ENCODE measurements at regions not wholly inside any gene's neighbourhood (a gene's known extent, or its start where the extent isn't known, plus 50 kb on each side); places are given as distances from the start of the nearest gene placed in this dataset.

DNA sequence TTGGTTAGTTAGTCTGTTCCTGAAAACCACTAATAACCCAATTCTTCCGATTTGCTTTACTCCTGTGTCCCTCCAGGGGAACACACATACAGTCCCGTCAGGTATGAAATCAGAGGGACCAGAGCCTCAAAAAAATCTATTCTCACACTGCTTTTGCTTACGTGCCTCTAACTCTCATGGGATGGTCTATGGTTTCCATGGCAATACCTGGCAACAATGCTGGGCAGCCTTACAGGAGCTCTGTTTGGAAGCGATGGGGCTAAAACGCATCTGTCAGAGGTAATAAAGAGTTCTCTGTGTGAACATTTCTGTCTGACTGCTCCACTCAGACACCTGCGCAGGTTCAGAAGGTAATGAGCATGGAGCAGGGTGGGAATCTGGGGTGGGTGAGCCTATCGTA, 376.2 kb downstream of the GXYLT1 start:
- DNase-seq (ENCODE audit: low read depth in 2 of 2), result no peak

GRCh38 chr12:41762691-41763090, 382.0 kb downstream of the GXYLT1 start:
- no peak for DNase-seq (ENCODE audit: low read depth in 2 of 2)

DNA sequence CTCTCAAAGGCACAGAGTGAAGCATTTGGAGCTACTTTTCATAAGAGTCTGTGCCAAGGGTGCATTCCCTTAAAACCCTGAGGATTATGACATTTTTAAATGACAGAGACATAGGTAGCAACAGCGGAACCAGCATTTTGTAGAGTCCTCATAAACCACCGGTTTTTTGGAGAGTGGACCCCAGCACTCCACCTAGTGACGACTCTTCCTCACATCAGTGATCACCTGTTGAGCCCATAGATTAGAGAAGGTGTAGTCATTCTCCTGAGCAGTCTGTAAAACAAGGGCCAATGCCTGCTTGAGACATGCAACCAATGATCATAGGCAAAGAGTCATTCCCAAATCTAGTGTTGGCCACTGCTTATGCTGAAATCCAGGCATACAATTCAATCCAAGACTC, 399.1 kb downstream of the GXYLT1 start:
- DNase-seq (ENCODE audit: low read depth in 2 of 2), result no peak

- no peak for DNase-seq (ENCODE audit: low read depth in 2 of 2)
These were observed 400.8 kb downstream of the GXYLT1 start for GRCh38 chr12:41743835-41744234.

GRCh38 chr12:41739066-41739465, 405.6 kb downstream of the GXYLT1 start:
- no peak for DNase-seq (ENCODE audit: low read depth in 2 of 2)

DNA sequence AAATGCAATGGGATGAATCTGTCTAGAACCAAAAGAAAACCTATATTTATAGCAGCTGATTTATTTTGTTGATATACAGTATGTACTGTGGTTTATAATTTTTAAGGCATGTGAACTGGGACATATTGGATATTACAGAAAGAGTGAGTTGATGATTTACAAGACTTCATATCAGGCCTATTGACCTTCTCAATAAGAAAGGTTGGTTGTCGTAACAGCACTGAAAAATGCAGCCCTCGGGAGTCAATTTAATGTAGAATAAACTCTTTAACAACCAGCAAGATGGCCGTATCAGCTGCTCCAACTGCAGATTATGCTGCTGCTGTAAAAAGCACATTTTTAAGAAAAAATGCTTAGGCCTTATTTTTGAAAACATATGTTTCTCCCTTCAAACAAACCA, 407.3 kb downstream of the GXYLT1 start:
- no peak for DNase-seq (ENCODE audit: low read depth in 2 of 2)

- no peak for DNase-seq (ENCODE audit: low read depth in 2 of 2)
These were observed 408.2 kb downstream of the GXYLT1 start for GRCh38 chr12:41736436-41736835.

DNA sequence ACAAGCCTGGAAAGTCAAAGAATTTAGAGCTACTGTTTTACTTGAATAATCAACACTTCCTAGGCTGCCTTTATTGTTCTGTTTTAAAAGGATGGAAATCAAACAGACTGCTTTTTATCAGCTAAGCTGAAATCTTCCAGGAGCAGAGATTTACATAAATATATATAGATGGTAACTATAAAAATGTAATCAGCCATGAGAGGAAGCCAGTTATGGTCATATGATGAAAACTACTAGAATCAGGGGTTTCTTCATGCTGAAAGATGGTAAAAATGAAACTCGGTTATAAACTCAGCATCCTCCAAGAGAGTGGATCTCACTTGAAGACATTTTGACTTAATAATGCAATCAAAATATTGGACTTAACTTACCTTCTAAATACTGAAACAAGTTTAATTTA, 413.0 kb downstream of the GXYLT1 start:
- no peak for DNase-seq (ENCODE audit: low read depth in 2 of 2)

- DNase-seq (ENCODE audit: low read depth in 2 of 2), result no peak
These were observed 413.6 kb downstream of the GXYLT1 start for GRCh38 chr12:41731061-41731460.

- no peak for DNase-seq (ENCODE audit: low read depth in 2 of 2)
These were observed 420.5 kb downstream of the GXYLT1 start for GRCh38 chr12:41724216-41724615.

DNA sequence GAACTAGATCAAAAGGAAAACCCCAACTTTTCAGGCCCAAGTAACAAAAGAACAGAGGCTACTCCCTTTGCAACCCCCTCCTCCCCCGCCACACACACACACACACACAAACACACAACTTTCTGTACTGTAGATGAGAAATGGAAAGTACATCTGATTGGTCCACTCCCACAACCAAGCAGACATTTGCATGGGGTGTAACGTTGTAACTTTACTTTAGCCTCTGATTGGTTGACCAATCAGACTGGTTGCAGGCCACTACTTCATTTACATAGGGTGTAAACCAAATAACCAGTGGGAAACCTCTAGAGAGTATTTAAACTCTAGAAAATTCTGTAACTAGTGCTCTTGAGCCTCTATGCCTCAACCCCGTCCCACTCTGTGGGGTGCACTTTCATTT, 425.5 kb downstream of the GXYLT1 start:
- DNase-seq (ENCODE audit: low read depth in 2 of 2), result no peak

DNA sequence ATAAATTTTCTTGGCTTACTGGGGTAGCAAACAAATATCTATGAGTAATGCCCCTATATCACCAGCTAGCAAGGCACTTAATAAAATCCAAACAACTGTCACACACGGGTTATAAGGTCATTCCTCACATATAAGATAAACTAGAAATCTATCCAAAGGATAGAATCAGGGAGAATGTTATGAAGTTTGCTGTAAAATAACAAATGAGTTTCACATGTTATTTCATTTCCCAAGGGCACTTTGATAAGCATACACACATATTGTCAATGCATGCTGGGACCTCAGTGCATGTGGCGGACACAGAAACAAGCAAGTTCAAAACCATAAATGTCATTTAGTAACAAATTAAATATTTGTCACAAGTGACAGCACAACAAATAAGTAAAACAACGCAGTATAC, 429.4 kb downstream of the GXYLT1 start:
- no peak for DNase-seq (ENCODE audit: low read depth in 2 of 2)

- DNase-seq (ENCODE audit: low read depth in 2 of 2), result no peak
These were observed 435.0 kb downstream of the GXYLT1 start for GRCh38 chr12:41709463-41710285.

DNA sequence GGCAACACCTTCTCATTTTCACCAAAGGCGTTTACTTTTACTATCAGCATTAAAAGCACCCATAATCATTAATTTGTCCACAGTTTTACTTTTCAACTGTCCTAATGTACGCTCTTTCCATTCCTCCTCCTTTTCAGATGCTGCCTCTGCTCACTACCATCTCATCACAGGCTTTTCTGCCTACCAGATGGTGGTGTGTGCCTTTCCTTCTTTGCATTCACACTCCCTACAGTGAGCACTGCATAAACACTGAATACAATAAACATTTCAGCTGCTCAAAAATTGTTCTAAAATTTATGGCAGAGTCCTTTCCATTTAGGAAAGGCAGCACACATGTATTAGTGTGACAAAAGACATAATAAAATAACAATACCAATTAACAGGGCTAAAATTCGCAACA, 435.7 kb downstream of the GXYLT1 start:
- DNase-seq (ENCODE audit: low read depth in 2 of 2), result no peak

DNA sequence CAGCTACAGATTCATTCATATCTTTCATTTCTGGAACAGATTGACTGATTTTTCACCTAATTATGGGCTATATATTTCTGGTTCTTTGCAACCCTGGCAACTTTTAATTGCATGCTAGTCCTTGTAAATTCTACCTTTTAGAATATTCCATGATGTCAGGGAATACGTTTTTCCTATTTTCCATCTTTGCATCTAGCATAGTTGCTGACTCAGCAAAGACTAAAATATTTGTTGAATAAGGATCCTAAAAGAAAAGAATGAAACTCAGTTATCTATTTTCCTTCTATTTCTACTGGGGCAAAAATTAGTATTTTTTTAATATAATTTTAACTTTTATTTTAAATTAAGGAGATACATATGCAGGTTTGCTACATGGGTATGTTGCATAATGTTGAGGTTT, 438.3 kb downstream of the GXYLT1 start:
- no peak for DNase-seq (ENCODE audit: low read depth in 2 of 2)

DNA sequence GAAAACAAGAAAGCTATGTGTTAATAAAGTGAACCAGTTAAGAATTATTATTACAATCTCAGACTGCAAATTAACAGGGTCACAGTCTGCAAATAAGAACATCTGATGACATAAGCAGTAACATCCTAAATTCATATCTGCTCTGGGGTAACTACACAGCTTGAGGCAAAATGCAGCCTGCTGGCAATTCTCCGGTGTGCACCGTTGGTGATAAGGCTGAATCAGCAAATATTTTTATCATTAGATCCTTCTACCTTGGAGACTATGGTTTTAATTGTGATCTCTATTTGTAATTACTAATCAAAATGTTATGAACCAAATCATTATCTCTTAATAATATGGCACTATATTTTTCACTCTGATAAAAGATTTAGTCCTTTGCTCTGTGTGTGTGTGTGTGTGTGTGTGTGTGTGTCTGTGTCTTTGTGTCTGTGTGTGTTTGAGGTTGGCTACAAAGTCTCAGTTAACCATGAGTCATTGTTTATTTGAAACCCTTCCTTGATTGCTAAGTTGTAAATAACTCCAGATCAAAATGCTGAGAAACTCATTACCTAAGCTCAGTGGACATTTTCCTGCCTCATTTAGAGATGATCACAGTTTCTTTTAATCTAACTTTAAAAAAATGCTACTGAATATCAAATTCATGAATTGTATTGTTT, 442.6 kb downstream of the GXYLT1 start:
- no peak for DNase-seq (ENCODE audit: low read depth in 2 of 2)

DNA sequence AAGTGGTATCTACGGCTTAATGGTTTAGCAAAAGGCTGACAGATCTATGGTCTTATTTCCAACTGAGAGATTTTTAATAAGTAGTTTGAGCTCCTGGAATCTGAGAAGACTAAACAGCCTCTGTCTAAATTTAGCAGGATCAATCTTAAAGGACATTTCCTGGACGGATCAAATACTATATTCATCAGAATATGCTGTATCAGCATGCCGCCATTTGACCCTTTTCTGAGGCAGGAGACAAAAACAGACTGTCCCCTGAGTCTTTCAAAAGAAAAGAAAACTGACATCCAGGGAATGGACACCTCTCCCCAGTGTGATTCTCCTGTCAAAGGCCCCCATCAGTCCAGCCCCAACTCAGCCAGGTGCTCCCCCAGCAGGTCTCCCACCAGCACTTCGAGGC, 443.7 kb downstream of the GXYLT1 start:
- DNase-seq (ENCODE audit: low read depth in 2 of 2), result no peak

DNA sequence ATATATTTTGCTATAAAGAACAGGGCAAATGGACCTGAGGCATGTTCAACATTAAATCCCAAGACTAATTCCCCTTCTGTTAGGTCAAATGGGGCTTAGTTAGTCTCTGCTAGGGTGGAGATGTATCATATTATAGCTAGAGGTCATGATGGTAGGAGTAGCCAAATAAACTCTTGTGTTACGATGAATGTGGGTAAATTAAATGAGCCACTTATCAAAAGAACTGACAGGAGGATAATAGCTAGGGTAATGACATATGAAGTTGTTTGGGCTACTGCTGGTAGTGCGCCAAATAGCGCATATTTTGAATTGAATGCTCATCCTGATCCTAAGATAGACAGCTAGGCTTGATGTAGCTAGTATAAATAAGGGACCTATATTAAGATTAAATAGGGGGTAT, 445.0 kb downstream of the GXYLT1 start:
- no peak for DNase-seq (ENCODE audit: low read depth in 2 of 2)

DNA sequence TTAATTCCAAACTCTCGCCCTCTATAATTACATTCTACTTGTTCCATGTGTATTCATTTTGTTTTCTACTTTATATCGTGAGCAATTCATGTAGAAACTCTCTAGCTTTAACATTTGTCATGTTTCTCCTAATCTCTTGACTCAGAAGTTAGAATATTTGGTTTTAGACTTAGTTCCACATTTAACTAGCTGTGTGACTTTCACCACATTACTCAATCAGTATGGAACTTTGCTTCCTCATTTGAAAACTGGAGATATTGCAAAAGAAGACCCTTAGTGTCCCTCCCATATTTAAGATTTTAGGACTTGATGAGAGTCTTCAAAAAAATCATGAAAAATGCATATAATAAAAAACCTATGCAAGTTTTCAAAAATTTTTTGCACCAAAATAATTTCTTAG, 447.5 kb downstream of the GXYLT1 start:
- DNase-seq (ENCODE audit: low read depth in 2 of 2), result no peak

DNA sequence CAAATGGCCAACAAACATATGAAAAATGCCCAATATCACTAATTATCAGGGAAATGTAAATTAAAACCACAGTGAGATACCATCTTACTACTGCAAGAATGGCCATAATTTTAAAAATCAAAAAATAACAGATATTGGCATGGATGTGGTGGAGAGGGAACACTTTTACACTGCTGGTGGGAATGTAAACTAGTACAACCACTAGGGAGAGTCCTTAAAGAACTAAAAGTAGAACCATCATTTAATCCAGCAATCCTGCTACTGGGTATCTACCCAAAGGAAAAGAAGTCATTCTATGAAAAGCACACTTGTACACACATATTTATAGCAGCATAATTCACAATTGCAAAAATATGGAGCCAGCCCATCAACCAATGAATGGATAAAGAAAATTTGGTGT, 459.7 kb downstream of the GXYLT1 start:
- no peak for DNase-seq (ENCODE audit: low read depth in 2 of 2)

GRCh38 chr12:41683513-41684240, 461.0 kb downstream of the GXYLT1 start:
- no peak for DNase-seq (ENCODE audit: low read depth in 2 of 2)

- DNase-seq (ENCODE audit: low read depth in 2 of 2), result no peak
These were observed 461.7 kb downstream of the GXYLT1 start for GRCh38 chr12:41683023-41683422.

GRCh38 chr12:41681898-41682297, 462.8 kb downstream of the GXYLT1 start:
- DNase-seq (ENCODE audit: low read depth in 2 of 2), result no peak

Data from stimulated activated CD8-positive, alpha-beta memory T cell treated with anti-CD3 and anti-CD28 coated beads, Interleukin-15, amount 100 ng/mL, for 48 hours (primary cell).